B cell (primary cell): ENCODE measurements at regions not wholly inside any gene's neighbourhood (a gene's known extent, or its start where the extent isn't known, plus 50 kb on each side); places are given as distances from the start of the nearest gene placed in this dataset.

Source experiments
- CTCF ChIP-seq: fragments of 200-600 bp; IDR thresholded peaks from one replicate; pipeline ENCODE4 v1.8.0; 2022; ENCODE audit warnings: antibody characterized with exemption, mild to moderate bottlenecking
- EZH2 ChIP-seq: IDR thresholded peaks from 2 replicates; pipeline ENCODE4 v1.6.1; 2012; ENCODE audit warnings: borderline replicate concordance, low read depth, mild to moderate bottlenecking, moderate library complexity, low read length; ENCODE audit not compliant: insufficient read depth, poor library complexity, severe bottlenecking

- TF ChIP-seq CTCF: no peak
- no peak for TF ChIP-seq EZH2
These were observed 496.6 kb upstream of the HS6ST1 start for GRCh38 chr2:128815248-128815647.
